ENCODE measurements at regions not wholly inside any gene's neighbourhood (a gene's known extent, or its start where the extent isn't known, plus 50 kb on each side); places are given as distances from the start of the nearest gene placed in this dataset.

DNA sequence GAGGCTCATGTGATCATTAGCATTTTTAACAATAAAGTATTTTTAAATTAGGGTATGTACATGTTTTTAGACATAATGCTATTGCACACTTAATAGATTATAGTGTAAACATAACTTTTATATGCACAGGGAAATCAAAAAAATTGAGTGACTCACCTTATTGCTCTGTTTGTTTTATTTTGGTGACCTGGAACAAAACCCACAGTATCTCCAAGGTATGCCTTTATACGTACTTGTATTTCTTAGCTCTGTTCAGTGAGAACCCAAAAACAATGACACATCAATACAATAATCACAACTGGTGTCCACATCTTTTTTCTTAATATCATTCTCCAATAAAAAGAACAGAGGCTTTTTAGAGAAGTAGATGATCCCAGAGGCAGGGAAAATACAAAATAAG, 112.2 kb downstream of the CYB561 start:
- TF ChIP-seq, protein P1, sequence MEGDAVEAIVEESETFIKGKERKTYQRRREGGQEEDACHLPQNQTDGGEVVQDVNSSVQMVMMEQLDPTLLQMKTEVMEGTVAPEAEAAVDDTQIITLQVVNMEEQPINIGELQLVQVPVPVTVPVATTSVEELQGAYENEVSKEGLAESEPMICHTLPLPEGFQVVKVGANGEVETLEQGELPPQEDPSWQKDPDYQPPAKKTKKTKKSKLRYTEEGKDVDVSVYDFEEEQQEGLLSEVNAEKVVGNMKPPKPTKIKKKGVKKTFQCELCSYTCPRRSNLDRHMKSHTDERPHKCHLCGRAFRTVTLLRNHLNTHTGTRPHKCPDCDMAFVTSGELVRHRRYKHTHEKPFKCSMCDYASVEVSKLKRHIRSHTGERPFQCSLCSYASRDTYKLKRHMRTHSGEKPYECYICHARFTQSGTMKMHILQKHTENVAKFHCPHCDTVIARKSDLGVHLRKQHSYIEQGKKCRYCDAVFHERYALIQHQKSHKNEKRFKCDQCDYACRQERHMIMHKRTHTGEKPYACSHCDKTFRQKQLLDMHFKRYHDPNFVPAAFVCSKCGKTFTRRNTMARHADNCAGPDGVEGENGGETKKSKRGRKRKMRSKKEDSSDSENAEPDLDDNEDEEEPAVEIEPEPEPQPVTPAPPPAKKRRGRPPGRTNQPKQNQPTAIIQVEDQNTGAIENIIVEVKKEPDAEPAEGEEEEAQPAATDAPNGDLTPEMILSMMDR (conservative IDR thresholded peaks at IDR 0.05), result no peak
- no peak for TF ChIP-seq ZFX (IDR thresholded peaks at IDR 0.05)

All from C4-2B (cell line).